KMS-11 (cell line): ENCODE measurements at regions not wholly inside any gene's neighbourhood (a gene's known extent, or its start where the extent isn't known, plus 50 kb on each side); places are given as distances from the start of the nearest gene placed in this dataset.

Source experiments
- H2AFZ ChIP-seq: fragments of 200-600 bp; sonication (generic); 2 replicates; pipeline ENCODE4 v1.6.1; 2016; ENCODE audit warnings: antibody characterized with exemption, mixed run types, low read depth
- H3K27ac ChIP-seq: fragments of 200-600 bp; sonication (generic); 2 replicates; pipeline ENCODE4 v1.6.1; 2016; ENCODE audit warnings: mild to moderate bottlenecking, mixed run types
- H3K27me3 ChIP-seq: fragments of 200-600 bp; sonication (generic); 2 replicates; pipeline ENCODE4 v1.6.1; 2017; ENCODE audit warnings: mild to moderate bottlenecking, low read depth, mixed run types, moderate library complexity; ENCODE audit not compliant: insufficient read depth
- H3K36me3 ChIP-seq: fragments of 200-600 bp; sonication (generic); 2 replicates; pipeline ENCODE4 v1.6.1; 2017; ENCODE audit warnings: mild to moderate bottlenecking, mixed run types; ENCODE audit not compliant: insufficient read depth
- H3K4me1 ChIP-seq: fragments of 200-600 bp; sonication (generic); 2 replicates; pipeline ENCODE4 v1.6.1; 2016; ENCODE audit warnings: mild to moderate bottlenecking, low read depth, mixed run types; ENCODE audit not compliant: poor library complexity, severe bottlenecking
- H3K4me2 ChIP-seq: fragments of 200-600 bp; sonication (generic); 2 replicates; pipeline ENCODE4 v1.7.0; 2016; ENCODE audit warnings: mild to moderate bottlenecking, mixed run types
- H3K4me3 ChIP-seq: fragments of 200-600 bp; sonication (generic); IDR thresholded peaks from 2 replicates; pipeline ENCODE4 v1.6.1; 2017; ENCODE audit warnings: low read depth, low read length, mixed read lengths; ENCODE audit not compliant: insufficient read depth
- H3K79me2 ChIP-seq: fragments of 200-600 bp; sonication (generic); 2 replicates; pipeline ENCODE4 v1.6.1; 2016; ENCODE audit warnings: low read depth, mixed run types; ENCODE audit not compliant: insufficient read depth
- H3K9ac ChIP-seq: fragments of 200-600 bp; sonication (generic); 2 replicates; pipeline ENCODE4 v1.6.1; 2016; ENCODE audit warnings: mild to moderate bottlenecking, mixed run types
- H4K20me1 ChIP-seq: fragments of 200-600 bp; sonication (generic); 2 replicates; pipeline ENCODE4 v1.6.1; 2016; ENCODE audit warnings: mild to moderate bottlenecking, mixed run types; ENCODE audit not compliant: insufficient read depth
- TF ChIP-seq, protein P1 (sequence below): fragments of 200-600 bp; sonication (generic); conservative IDR thresholded peaks from 2 replicates; pipeline ENCODE4 v1.6.1; 2017; ENCODE audit warnings: low read depth, mild to moderate bottlenecking, antibody characterized with exemption, low read length, moderate library complexity, mixed read lengths

GRCh38 chr1:43067977-43068751 is 103.9 kb downstream of the EBNA1BP2 start:
- H4K20me1 ChIP-seq, result no peaks in the 10 kb centered on the region
- H2AFZ ChIP-seq, result no peak overlapping the region
- H3K27me3 ChIP-seq, result no peaks in the 10 kb centered on the region
- no peak overlapping the region for H3K4me3 ChIP-seq
- no peaks in the 10 kb centered on the region for H3K79me2 ChIP-seq
- H3K4me1 ChIP-seq, result no peaks in the 10 kb centered on the region
- TF ChIP-seq, protein P1, sequence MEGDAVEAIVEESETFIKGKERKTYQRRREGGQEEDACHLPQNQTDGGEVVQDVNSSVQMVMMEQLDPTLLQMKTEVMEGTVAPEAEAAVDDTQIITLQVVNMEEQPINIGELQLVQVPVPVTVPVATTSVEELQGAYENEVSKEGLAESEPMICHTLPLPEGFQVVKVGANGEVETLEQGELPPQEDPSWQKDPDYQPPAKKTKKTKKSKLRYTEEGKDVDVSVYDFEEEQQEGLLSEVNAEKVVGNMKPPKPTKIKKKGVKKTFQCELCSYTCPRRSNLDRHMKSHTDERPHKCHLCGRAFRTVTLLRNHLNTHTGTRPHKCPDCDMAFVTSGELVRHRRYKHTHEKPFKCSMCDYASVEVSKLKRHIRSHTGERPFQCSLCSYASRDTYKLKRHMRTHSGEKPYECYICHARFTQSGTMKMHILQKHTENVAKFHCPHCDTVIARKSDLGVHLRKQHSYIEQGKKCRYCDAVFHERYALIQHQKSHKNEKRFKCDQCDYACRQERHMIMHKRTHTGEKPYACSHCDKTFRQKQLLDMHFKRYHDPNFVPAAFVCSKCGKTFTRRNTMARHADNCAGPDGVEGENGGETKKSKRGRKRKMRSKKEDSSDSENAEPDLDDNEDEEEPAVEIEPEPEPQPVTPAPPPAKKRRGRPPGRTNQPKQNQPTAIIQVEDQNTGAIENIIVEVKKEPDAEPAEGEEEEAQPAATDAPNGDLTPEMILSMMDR, result no peak
- no peak overlapping the region for H3K4me2 ChIP-seq
- H3K9ac ChIP-seq, result no peak overlapping the region
- H3K27ac ChIP-seq, result no peak overlapping the region
- H3K36me3 ChIP-seq, result no peaks in the 10 kb centered on the region

GRCh38 chr1:43067233-43067745 is 104.8 kb downstream of the EBNA1BP2 start:
- Histone ChIP-seq H3K27ac (no peak overlapping the region), H3K4me1 (no peaks in the 10 kb centered on the region), H3K27me3 (no peaks in the 10 kb centered on the region), H3K79me2 (no peaks in the 10 kb centered on the region), H4K20me1 (no peaks in the 10 kb centered on the region), H3K4me3 (no peak overlapping the region), H2AFZ (no peak overlapping the region), H3K36me3 (no peaks in the 10 kb centered on the region), H3K4me2 (no peak overlapping the region), H3K9ac (no peak overlapping the region)
- TF ChIP-seq, protein P1, result no peak

DNA sequence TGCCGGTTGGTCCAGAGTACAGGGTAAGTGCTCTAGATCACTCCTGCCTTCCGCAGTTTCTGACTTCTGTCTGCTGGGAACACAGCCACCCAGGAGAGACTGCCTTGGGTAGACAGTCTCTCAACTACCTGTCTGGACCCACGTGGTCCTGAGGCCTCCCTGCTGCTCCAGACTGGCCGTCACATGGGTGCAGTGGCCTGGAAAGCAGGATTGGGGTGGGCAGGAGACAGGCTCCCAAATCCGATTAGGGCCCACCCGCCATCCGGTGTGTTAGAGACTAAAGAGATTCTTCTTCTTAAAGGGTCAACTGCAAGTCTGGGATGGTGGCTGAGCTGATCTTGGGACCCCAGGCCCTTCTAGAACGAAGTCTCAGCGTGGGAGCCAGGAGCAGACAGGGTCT is 105.5 kb downstream of the EBNA1BP2 start:
- no peak overlapping the region for H2AFZ ChIP-seq
- no peak overlapping the region for H3K27ac ChIP-seq
- no peaks in the 10 kb centered on the region for H3K79me2 ChIP-seq
- no peaks in the 10 kb centered on the region for H4K20me1 ChIP-seq
- H3K27me3 ChIP-seq, result no peaks in the 10 kb centered on the region
- H3K4me1 ChIP-seq, result no peaks in the 10 kb centered on the region
- H3K4me3 ChIP-seq, result no peak overlapping the region
- H3K9ac ChIP-seq, result no peak overlapping the region
- TF ChIP-seq, protein P1, result no peak
- H3K36me3 ChIP-seq, result no peaks in the 10 kb centered on the region
- no peak overlapping the region for H3K4me2 ChIP-seq

- H3K4me2 ChIP-seq, result no peak overlapping the region
- no peaks in the 10 kb centered on the region for H3K36me3 ChIP-seq
- no peaks in the 10 kb centered on the region for H3K27me3 ChIP-seq
- no peaks in the 10 kb centered on the region for H4K20me1 ChIP-seq
- H3K9ac ChIP-seq, result no peak overlapping the region
- no peaks in the 10 kb centered on the region for H3K4me1 ChIP-seq
- H3K79me2 ChIP-seq, result no peaks in the 10 kb centered on the region
- no peak overlapping the region for H3K27ac ChIP-seq
- TF ChIP-seq, protein P1, result no peak
- H2AFZ ChIP-seq, result no peak overlapping the region
- no peak overlapping the region for H3K4me3 ChIP-seq
Measured at GRCh38 chr1:43065616-43066399, 106.3 kb downstream of the EBNA1BP2 start.
